ENCODE measurements at regions not wholly inside any gene's neighbourhood (a gene's known extent, or its start where the extent isn't known, plus 50 kb on each side); places are given as distances from the start of the nearest gene placed in this dataset.
"Not testable (repeated sequence)": the region's sequence is repeated elsewhere in the genome, so short reads cannot be mapped to it uniquely, and the experiment has no call there.

DNA sequence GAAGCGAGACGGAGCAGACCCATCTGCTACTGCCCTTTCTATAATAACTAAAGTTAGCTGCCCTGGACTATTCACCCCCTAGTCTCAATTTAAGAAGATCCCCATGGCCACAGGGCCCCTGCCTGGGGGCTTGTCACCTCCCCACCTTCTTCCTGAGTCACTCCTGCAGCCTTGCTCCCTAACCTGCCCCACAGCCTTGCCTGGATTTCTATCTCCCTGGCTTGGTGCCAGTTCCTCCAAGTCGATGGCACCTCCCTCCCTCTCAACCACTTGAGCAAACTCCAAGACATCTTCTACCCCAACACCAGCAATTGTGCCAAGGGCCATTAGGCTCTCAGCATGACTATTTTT is 267.2 kb downstream of the OR4F29 start:
- TF ChIP-seq POLR2A, EP300, POLR2AphosphoS5 (IDR thresholded peaks at IDR 0.05): not testable (repeated sequence)
- TF ChIP-seq, protein P1, sequence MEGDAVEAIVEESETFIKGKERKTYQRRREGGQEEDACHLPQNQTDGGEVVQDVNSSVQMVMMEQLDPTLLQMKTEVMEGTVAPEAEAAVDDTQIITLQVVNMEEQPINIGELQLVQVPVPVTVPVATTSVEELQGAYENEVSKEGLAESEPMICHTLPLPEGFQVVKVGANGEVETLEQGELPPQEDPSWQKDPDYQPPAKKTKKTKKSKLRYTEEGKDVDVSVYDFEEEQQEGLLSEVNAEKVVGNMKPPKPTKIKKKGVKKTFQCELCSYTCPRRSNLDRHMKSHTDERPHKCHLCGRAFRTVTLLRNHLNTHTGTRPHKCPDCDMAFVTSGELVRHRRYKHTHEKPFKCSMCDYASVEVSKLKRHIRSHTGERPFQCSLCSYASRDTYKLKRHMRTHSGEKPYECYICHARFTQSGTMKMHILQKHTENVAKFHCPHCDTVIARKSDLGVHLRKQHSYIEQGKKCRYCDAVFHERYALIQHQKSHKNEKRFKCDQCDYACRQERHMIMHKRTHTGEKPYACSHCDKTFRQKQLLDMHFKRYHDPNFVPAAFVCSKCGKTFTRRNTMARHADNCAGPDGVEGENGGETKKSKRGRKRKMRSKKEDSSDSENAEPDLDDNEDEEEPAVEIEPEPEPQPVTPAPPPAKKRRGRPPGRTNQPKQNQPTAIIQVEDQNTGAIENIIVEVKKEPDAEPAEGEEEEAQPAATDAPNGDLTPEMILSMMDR (IDR thresholded peaks at IDR 0.05) = not testable (repeated sequence)

All from upper lobe of left lung (tissue), 4 donors.